M059J (cell line): ENCODE measurements at regions not wholly inside any gene's neighbourhood (a gene's known extent, or its start where the extent isn't known, plus 50 kb on each side); places are given as distances from the start of the nearest gene placed in this dataset.
A peak's percentile ranks its signal among the peaks of the same experiment; 100 is the strongest.
"Not testable (repeated sequence)": the region's sequence is repeated elsewhere in the genome, so short reads cannot be mapped to it uniquely, and the experiment has no call there.

Experiments used
- DNase-seq: peaks from one replicate; pipeline ENCODE4 v3.0.0-alpha.2; 2012; ENCODE audit warnings: low read depth

- no peak for DNase-seq
Measured at GRCh38 chr7:356691-357462, 66.9 kb downstream of the FOXL3 start.

- DNase-seq: no peak
Measured at GRCh38 chr7:357531-358209, 67.7 kb downstream of the FOXL3 start.

- DNase-seq: no peak
Measured at GRCh38 chr7:358352-358751, 68.4 kb downstream of the FOXL3 start.

- no peak for DNase-seq
Measured at GRCh38 chr7:359226-359765, 69.3 kb downstream of the FOXL3 start.

- DNase-seq: no peak
Measured at GRCh38 chr7:359766-360361, 69.9 kb downstream of the FOXL3 start.

GRCh38 chr7:360454-361100 lies 70.6 kb downstream of the FOXL3 start:
- DNase-seq: no peak

GRCh38 chr7:361182-361581 lies 71.2 kb downstream of the FOXL3 start:
- not testable (repeated sequence) for DNase-seq

GRCh38 chr7:361680-362401 lies 71.9 kb downstream of the FOXL3 start:
- DNase-seq: no peak

- DNase-seq: no peak
Measured at GRCh38 chr7:362402-363096, 72.6 kb downstream of the FOXL3 start.

- DNase-seq: no peak
Measured at GRCh38 chr7:363626-364025, 73.7 kb downstream of the FOXL3 start.

GRCh38 chr7:364536-364935 lies 74.6 kb downstream of the FOXL3 start:
- DNase-seq: no peak

GRCh38 chr7:365593-365992 lies 75.6 kb downstream of the FOXL3 start:
- DNase-seq: no peak

- peak; percentile 22 for DNase-seq
Measured at GRCh38 chr7:366161-366803, 76.3 kb downstream of the FOXL3 start.

- no peak for DNase-seq
Measured at GRCh38 chr7:367351-367901, 77.5 kb downstream of the FOXL3 start.

- DNase-seq: no peak
Measured at GRCh38 chr7:368651-369475, 78.9 kb downstream of the FOXL3 start.

GRCh38 chr7:369476-370258 lies 79.7 kb downstream of the FOXL3 start:
- DNase-seq: no peak

- DNase-seq: no peak
Measured at GRCh38 chr7:370259-370625, 80.3 kb downstream of the FOXL3 start.

- DNase-seq: no peak
Measured at GRCh38 chr7:370775-371118, 80.8 kb downstream of the FOXL3 start.
